ENCODE measurements at regions not wholly inside any gene's neighbourhood (a gene's known extent, or its start where the extent isn't known, plus 50 kb on each side); places are given as distances from the start of the nearest gene placed in this dataset.

DNA sequence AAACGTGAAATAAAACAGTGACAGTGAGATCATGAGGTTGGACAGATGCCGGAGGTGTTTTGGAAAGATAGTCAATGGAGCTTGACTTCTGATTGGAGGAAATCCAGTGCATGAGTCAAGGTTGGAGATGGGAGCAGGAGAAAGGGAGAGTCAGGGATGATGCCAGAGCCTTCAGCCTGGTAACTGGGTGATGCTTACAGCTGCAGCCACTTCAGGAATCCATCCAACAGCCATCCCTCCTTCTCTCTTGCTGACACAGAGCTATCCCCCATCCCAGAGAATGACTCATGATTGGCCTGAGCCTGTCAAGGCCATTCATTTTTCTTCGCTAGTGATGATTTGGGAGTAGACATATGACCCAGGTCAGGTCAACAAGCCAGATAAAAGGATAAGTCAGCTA, 112.8 kb downstream of the SAMD5 start:
- TF ChIP-seq, protein P1, sequence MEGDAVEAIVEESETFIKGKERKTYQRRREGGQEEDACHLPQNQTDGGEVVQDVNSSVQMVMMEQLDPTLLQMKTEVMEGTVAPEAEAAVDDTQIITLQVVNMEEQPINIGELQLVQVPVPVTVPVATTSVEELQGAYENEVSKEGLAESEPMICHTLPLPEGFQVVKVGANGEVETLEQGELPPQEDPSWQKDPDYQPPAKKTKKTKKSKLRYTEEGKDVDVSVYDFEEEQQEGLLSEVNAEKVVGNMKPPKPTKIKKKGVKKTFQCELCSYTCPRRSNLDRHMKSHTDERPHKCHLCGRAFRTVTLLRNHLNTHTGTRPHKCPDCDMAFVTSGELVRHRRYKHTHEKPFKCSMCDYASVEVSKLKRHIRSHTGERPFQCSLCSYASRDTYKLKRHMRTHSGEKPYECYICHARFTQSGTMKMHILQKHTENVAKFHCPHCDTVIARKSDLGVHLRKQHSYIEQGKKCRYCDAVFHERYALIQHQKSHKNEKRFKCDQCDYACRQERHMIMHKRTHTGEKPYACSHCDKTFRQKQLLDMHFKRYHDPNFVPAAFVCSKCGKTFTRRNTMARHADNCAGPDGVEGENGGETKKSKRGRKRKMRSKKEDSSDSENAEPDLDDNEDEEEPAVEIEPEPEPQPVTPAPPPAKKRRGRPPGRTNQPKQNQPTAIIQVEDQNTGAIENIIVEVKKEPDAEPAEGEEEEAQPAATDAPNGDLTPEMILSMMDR (IDR thresholded peaks at IDR 0.05; ENCODE audit: low read depth, low read length, missing control alignments), result no peak
- no peak overlapping the region for H3K4me3 ChIP-seq (ENCODE audit: low read depth, low read length)
- DNase-seq (ENCODE audit: low read depth), result no peak

DNA sequence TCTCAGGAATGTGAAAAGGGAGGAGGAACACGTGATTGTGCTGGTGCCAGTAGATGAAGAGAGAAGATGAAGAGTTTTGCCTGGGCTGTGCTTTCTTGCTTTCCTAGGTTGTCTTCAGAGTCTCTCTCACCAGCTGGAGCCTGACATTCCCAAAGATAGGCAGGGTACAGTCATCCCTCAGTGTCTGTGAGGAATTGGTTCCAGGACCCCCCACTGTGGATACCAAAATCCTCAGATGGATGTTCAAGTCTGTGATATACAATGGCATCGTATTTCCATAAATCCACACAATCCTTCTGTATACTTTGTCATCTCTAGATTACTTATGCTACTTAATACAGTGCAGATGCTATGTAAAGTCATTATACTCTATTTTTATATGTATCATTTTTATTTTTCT, 113.5 kb downstream of the SAMD5 start:
- DNase-seq (ENCODE audit: low read depth), result no peak
- TF ChIP-seq, protein P1 (IDR thresholded peaks at IDR 0.05; ENCODE audit: low read depth, low read length, missing control alignments), result no peak
- H3K4me3 ChIP-seq (ENCODE audit: low read depth, low read length), result no peak overlapping the region

DNA sequence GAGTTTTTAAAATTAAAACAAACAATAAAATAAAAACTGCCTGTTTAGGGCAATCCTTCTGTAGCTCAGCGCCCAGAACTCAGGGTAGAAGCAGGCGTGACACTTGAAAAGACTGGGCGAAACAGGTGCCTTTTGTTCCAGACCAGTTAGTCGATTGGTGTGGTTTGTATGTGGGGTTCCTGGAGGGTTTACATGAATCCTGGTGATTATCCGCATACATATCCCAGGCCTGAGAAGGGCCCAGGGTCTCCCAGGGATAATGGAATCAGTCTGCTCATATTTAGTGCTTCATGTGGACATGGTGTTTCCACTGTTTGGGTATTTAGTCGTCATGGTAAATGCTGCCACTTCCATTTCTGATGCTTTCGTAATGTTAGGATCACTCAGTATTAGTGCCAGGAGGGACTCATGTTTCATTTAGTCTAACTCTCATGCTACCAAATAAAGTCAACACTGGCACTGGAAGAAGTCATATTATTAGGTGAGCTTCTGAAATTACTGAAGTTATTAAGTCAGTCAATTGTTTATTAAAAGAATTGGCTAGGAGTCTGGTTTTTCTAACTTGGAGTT, 116.5 kb downstream of the SAMD5 start:
- no peak for DNase-seq (ENCODE audit: low read depth)
- TF ChIP-seq, protein P1 (IDR thresholded peaks at IDR 0.05; ENCODE audit: low read depth, low read length, missing control alignments), result no peak
- no peak overlapping the region for H3K4me3 ChIP-seq (ENCODE audit: low read depth, low read length)

DNA sequence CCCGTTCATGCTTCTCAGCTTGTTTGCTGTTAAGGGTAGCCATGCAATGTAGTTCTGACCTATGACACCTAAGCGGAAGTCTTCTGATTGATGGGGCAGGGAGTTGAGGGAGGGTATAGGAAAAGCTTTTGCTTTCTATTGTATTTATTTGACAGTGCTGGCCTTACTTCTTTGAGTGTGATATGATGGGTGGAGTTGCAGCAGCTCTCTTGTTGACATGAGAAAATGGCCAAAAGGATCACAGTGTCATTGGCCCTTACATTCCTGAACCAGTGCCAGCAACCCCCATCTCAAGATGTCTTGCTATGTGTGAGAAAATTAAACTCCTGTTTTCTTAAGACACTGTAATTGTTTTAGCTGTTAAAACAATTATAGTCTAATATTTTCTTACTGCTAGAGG, 117.5 kb downstream of the SAMD5 start:
- TF ChIP-seq, protein P1 (IDR thresholded peaks at IDR 0.05; ENCODE audit: low read depth, low read length, missing control alignments), result no peak
- H3K4me3 ChIP-seq (ENCODE audit: low read depth, low read length), result no peak overlapping the region
- no peak for DNase-seq (ENCODE audit: low read depth)

DNA sequence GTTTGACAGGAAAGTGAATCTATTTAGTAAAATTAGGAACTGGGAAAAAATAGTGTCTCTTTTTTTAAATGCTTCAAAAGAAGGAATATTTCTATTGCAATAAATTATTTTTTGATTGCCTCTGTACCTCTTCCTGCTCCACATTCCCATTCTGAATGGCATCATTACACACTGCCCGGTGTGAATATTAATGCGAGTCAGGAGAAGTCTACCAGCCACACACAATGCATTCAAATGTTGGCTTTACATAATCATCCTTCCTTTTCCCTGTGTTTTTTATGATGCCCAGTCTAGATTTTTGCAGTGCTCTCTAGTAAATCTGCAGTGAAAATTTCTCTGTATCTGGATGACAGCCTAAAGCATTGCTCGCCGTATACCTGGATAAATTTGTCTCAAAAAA, 118.9 kb downstream of the SAMD5 start:
- no peak overlapping the region for H3K4me3 ChIP-seq (ENCODE audit: low read depth, low read length)
- DNase-seq (ENCODE audit: low read depth), result no peak
- TF ChIP-seq, protein P1 (IDR thresholded peaks at IDR 0.05; ENCODE audit: low read depth, low read length, missing control alignments), result no peak

DNA sequence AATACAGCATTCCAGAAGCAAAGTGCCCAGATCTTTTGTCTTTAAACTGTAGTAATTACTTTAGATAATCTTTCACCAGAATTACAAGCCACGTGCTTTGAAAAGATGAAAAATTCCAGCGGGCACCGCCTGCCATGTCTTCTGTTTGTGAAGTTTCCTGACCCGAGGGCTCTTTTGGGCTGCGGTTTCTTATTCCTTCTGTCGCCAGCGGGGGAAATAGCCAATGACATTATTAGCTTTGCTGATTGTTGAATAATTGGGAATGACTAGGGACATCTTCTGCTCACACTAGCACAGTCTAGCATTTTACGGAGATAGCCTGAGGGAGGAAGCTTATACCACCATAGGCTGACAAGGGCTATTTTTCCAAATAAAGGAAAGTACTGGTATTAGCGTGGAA, 124.7 kb downstream of the SAMD5 start:
- H3K4me3 ChIP-seq (ENCODE audit: low read depth, low read length), result no peak overlapping the region
- TF ChIP-seq, protein P1 (IDR thresholded peaks at IDR 0.05; ENCODE audit: low read depth, low read length, missing control alignments), result no peak
- no peak for DNase-seq (ENCODE audit: low read depth)

DNA sequence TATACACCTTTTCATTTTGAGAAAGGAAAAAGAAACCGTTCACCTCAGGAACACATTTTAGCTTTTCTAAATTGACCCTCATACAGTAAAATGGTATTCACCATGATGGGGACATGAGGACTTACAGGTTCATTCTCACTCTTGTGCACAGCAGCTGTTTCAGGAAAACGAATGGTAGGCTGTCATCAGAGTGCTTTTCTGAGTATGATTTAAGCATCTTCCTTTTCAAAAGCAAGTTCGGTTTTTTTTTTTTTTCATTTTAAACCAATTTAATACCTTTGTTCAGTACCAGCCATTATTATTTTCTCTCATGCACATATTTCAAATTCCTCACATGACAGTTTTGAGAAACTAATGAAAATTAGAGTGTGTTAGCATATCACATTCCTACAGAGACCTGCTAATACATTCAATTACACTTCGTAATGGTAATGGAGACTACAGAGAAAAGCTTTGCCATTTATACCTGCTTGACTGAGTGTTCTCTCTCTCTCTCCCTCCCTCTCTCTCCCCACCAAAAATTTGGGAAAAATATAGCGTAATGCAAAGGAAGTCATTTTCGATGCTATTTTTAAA, 129.2 kb downstream of the SAMD5 start:
- no peak overlapping the region for H3K4me3 ChIP-seq (ENCODE audit: low read depth, low read length)
- TF ChIP-seq, protein P1 (IDR thresholded peaks at IDR 0.05; ENCODE audit: low read depth, low read length, missing control alignments), result no peak
- no peak for DNase-seq (ENCODE audit: low read depth)

Measured in GM12864 (cell line).